B cell (primary cell): ENCODE measurements at regions not wholly inside any gene's neighbourhood (a gene's known extent, or its start where the extent isn't known, plus 50 kb on each side); places are given as distances from the start of the nearest gene placed in this dataset.

Experiments used
- ATAC-seq: fragments of 200-7000 bp; cut with Tn5 transposase; one replicate; pipeline ENCODE4 v1.10.0; 2021; ENCODE audit warnings: low read depth, mild to moderate bottlenecking, moderate number of reproducible peaks, moderate library complexity
- CTCF ChIA-PET: fragments of 350-600 bp; sonication (Branson Sonifier 250); formaldehyde crosslinking; loops from one replicate; lab custom pipeline; 2021; ENCODE audit warnings: antibody characterized with exemption, inconsistent platforms; lab: Charles Lee
- POLR2A ChIA-PET: fragments of 350-600 bp; sonication (Branson Sonifier 250); formaldehyde crosslinking; loops from one replicate; lab custom pipeline; 2021; ENCODE audit warnings: antibody characterized with exemption; lab: Charles Lee
- DNase-seq: peaks from one replicate; pipeline ENCODE4 v3.0.0; 2013
- H2AFZ ChIP-seq: 2 replicates; pipeline ENCODE4 v1.6.1; 2012; ENCODE audit warnings: mild to moderate bottlenecking, low read depth, low read length; ENCODE audit not compliant: insufficient read depth, poor library complexity, severe bottlenecking
- H3K27ac ChIP-seq, 2 donors: 1 replicate in 1 of 2; 2 replicates in 1 of 2; pipeline ENCODE4 v1.5.1; 2012 to 2013; ENCODE audit warnings: low read length in 2 of 2, mild to moderate bottlenecking in 2 of 2, moderate library complexity in 1 of 2
- H3K27me3 ChIP-seq, 4 experiments: fragments of 200-600 bp in 1 of 4; sonication (generic) in 1 of 4; replicated peaks in 1 of 4; 1 replicate in 2 of 4; 2 replicates in 2 of 4; pipeline versions ENCODE4 v1.6.1 to v1.7.0; 2013 to 2016; ENCODE audit warnings: low read length in 3 of 4, mild to moderate bottlenecking in 2 of 4, mixed read lengths in 1 of 4, moderate library complexity in 1 of 4; ENCODE audit not compliant: insufficient read depth in 4 of 4, control insufficient read depth in 3 of 4; ENCODE audit errors: control extremely low read depth in 1 of 4
- H3K36me3 ChIP-seq, 2 experiments: replicated peaks in 1 of 2; 1 replicate in 1 of 2; 2 replicates in 1 of 2; pipeline versions ENCODE4 v1.6.1 to v1.7.1; 2013; ENCODE audit warnings: low read length in 1 of 2; ENCODE audit not compliant: insufficient read depth in 2 of 2, control insufficient read depth in 1 of 2; ENCODE audit errors: control extremely low read depth in 1 of 2, extremely low read depth in 1 of 2
- H3K4me1 ChIP-seq, 2 donors: fragments of 200-600 bp in 1 of 2; sonication (generic) in 1 of 2; 1 replicate in 1 of 2; 2 replicates in 1 of 2; pipeline versions ENCODE4 v1.5.1 to v1.6.1; 2013 to 2017; ENCODE audit warnings: low read length in 2 of 2; ENCODE audit not compliant: control insufficient read depth in 2 of 2, insufficient read depth in 2 of 2
- H3K4me2 ChIP-seq: replicated peaks from 2 replicates; pipeline ENCODE3; 2012; ENCODE audit warnings: mild to moderate bottlenecking, low read depth, low read length; ENCODE audit not compliant: poor library complexity, severe bottlenecking
- H3K4me3 ChIP-seq, 5 experiments: fragments of 200-600 bp in 1 of 5; sonication (generic) in 1 of 5; 1 replicate in 3 of 5; 2 replicates in 2 of 5; pipeline versions ENCODE4 v1.5.1 to v1.7.0; 2011 to 2016; ENCODE audit warnings: low read length in 4 of 5, mild to moderate bottlenecking in 4 of 5, low read depth in 2 of 5, control low read depth in 1 of 5, moderate library complexity in 1 of 5; ENCODE audit not compliant: insufficient read depth in 1 of 5; ENCODE audit errors: control extremely low read depth in 1 of 5, extremely low read depth in 1 of 5
- H3K79me2 ChIP-seq: fragments of 200-600 bp; sonication (generic); one replicate; pipeline ENCODE4 v1.6.0; 2016; ENCODE audit warnings: low read length; ENCODE audit not compliant: control insufficient read depth, insufficient read depth
- H3K9ac ChIP-seq: fragments of 200-600 bp; sonication (generic); 2 replicates; pipeline ENCODE4 v1.6.1; 2017; ENCODE audit warnings: mild to moderate bottlenecking, low read length, moderate library complexity
- H3K9me3 ChIP-seq, 3 donors: one replicate each; pipeline versions ENCODE4 v1.6.1 to v1.7.1; 2013; ENCODE audit warnings: low read length in 2 of 3; ENCODE audit not compliant: control insufficient read depth in 2 of 3, insufficient read depth in 1 of 3; ENCODE audit errors: control extremely low read depth in 1 of 3
- H4K20me1 ChIP-seq: 2 replicates; pipeline ENCODE4 v1.6.0; 2012; ENCODE audit warnings: mild to moderate bottlenecking, low read length; ENCODE audit not compliant: insufficient read depth, control insufficient read depth, poor library complexity, severe bottlenecking
- H3K27ac Mint-ChIP-seq: one replicate; pipeline ENCODE4 v1.8.0; 2021; ENCODE audit warnings: mixed read lengths
- H3K27me3 Mint-ChIP-seq: one replicate; pipeline ENCODE4 v1.8.0; 2021; ENCODE audit warnings: mixed read lengths
- H3K4me1 Mint-ChIP-seq: one replicate; pipeline ENCODE4 v1.8.0; 2021; ENCODE audit warnings: mixed read lengths
- H3K4me3 Mint-ChIP-seq: one replicate; pipeline ENCODE4 v1.8.0; 2021; ENCODE audit warnings: mixed read lengths
- H3K9me3 Mint-ChIP-seq: one replicate; pipeline ENCODE4 v1.8.0; 2022; ENCODE audit warnings: mixed read lengths; ENCODE audit not compliant: insufficient read depth
- EZH2 ChIP-seq: IDR thresholded peaks from 2 replicates; pipeline ENCODE4 v1.6.1; 2012; ENCODE audit warnings: borderline replicate concordance, low read depth, mild to moderate bottlenecking, moderate library complexity, low read length; ENCODE audit not compliant: insufficient read depth, poor library complexity, severe bottlenecking
- WGBS: methylation state at CpG from one replicate; pipeline ENCODE4 v1.1.5; 2013; ENCODE audit warnings: missing lambda C conversion rate; ENCODE audit not compliant: insufficient coverage; 5-methylcytosine and 5-hydroxymethylcytosine counted together
- intact Hi-C: fragments of 100-400 bp; cut with micrococcal nuclease; formaldehyde crosslinking; loops from one replicate; pipeline ENCODE4 v1.10.0; 2022
- TF ChIP-seq, protein P1 (sequence below): fragments of 200-600 bp; IDR thresholded peaks from one replicate; pipeline ENCODE4 v1.8.0; 2022; ENCODE audit warnings: antibody characterized with exemption, mild to moderate bottlenecking

DNA sequence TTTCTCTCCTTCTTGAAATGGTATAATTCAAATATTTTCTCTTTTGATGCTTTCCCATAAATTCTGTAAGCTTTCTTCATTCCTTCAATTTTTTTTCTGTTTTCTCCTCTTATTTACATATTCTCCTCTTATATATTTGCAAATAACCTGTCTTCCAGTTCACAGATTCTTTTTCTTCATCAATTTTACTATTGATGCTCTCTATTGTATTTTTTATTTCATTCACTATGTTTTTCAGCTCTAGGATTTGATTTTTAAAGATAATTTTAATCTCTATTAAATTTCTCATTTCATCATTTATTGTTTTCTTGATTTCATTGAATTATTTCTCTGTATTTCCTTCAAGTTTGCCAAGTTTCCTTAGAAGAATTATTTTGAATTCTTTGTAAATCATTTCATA is 54.0 kb upstream of the PRPS1L1 start:
- DNase-seq (no peak), ATAC-seq (no peak)
- TF ChIP-seq, protein P1, sequence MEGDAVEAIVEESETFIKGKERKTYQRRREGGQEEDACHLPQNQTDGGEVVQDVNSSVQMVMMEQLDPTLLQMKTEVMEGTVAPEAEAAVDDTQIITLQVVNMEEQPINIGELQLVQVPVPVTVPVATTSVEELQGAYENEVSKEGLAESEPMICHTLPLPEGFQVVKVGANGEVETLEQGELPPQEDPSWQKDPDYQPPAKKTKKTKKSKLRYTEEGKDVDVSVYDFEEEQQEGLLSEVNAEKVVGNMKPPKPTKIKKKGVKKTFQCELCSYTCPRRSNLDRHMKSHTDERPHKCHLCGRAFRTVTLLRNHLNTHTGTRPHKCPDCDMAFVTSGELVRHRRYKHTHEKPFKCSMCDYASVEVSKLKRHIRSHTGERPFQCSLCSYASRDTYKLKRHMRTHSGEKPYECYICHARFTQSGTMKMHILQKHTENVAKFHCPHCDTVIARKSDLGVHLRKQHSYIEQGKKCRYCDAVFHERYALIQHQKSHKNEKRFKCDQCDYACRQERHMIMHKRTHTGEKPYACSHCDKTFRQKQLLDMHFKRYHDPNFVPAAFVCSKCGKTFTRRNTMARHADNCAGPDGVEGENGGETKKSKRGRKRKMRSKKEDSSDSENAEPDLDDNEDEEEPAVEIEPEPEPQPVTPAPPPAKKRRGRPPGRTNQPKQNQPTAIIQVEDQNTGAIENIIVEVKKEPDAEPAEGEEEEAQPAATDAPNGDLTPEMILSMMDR = no peak
- no peak for TF ChIP-seq EZH2
- ChIA-PET CTCF (no interaction called here), POLR2A (no interaction called here)
- Histone ChIP-seq H4K20me1 (no peaks in the 10 kb centered on the region), H3K4me2 (no peak overlapping the region), H3K27me3 (peaks cover 0 to 20% (median 12%) of the 10 kb centered on the region in 4 experiments), H3K27ac (no peak overlapping the region), H3K9me3 (peaks cover 0 to 24% (median 13%) of the 10 kb centered on the region in 3 donors), H3K9ac (no peak overlapping the region), H3K36me3 (no peaks in the 10 kb centered on the region), H3K79me2 (no peaks in the 10 kb centered on the region), H3K4me3 (no peak overlapping the region), H3K4me1 (peaks cover 6% of the 10 kb centered on the region in 2 donors), H2AFZ (no peak overlapping the region)
- H3K9me3 Mint-ChIP-seq = peaks cover 8% of the 10 kb centered on the region
- no peak overlapping the region for H3K4me3 Mint-ChIP-seq
- no peak overlapping the region for H3K27ac Mint-ChIP-seq
- H3K27me3 Mint-ChIP-seq = peaks cover 42% of the 10 kb centered on the region
- peaks cover 6% of the 10 kb centered on the region for H3K4me1 Mint-ChIP-seq
- intact Hi-C loops = no loop called here

DNA sequence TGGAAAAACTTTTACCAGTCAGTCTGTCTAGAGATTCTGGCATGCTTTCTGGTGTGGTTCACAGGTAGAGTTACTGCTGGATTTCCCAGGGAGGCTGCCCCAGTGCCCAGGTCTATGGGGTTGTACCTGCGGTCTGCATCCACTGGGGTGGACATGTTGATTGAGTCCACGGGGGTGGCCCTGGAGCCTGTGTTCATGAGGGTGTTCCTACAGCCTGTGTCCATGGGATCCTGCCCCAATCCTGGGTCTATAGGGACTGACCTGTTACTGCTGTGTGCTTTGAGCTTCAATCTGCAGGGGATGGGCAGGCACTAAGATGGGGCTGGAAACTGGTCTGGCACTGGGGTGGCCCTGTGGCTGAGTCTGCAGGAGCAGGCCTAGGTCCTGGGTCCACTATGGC is 54.5 kb upstream of the PRPS1L1 start:
- no peak for DNase-seq
- ChIA-PET POLR2A (no interaction called here), CTCF (no interaction called here)
- no peaks in the 10 kb centered on the region for H3K36me3 ChIP-seq
- no peak overlapping the region for H3K27ac Mint-ChIP-seq
- no peak overlapping the region for H3K9ac ChIP-seq
- no peaks in the 10 kb centered on the region for H3K79me2 ChIP-seq
- no peak overlapping the region for H3K4me3 ChIP-seq
- no peak overlapping the region for H3K4me3 Mint-ChIP-seq
- H2AFZ ChIP-seq = no peak overlapping the region
- WGBS = 86% methylated on average over 2 of the region's 2 CpGs
- H3K27me3 ChIP-seq = peaks cover 0 to 23% (median 14%) of the 10 kb centered on the region in 4 experiments
- H3K4me2 ChIP-seq = no peak overlapping the region
- peaks cover 42% of the 10 kb centered on the region for H3K27me3 Mint-ChIP-seq
- no peak for ATAC-seq
- peaks cover 8 to 10% of the 10 kb centered on the region in 2 donors for H3K4me1 ChIP-seq
- H3K9me3 Mint-ChIP-seq = peaks cover 8% of the 10 kb centered on the region
- peaks cover 0 to 24% (median 15%) of the 10 kb centered on the region in 3 donors for H3K9me3 ChIP-seq
- H3K27ac ChIP-seq = no peak overlapping the region
- intact Hi-C loops = no loop called here
- TF ChIP-seq, protein P1 = no peak
- no peak for TF ChIP-seq EZH2
- H4K20me1 ChIP-seq = no peaks in the 10 kb centered on the region
- peaks cover 6% of the 10 kb centered on the region for H3K4me1 Mint-ChIP-seq
